NCI-H2029 treated with DMSO at 0.1 percent for 48 hours (cell line): ENCODE measurements at regions not wholly inside any gene's neighbourhood (a gene's known extent, or its start where the extent isn't known, plus 50 kb on each side); places are given as distances from the start of the nearest gene placed in this dataset.
"Not testable (repeated sequence)": the region's sequence is repeated elsewhere in the genome, so short reads cannot be mapped to it uniquely, and the experiment has no call there.

Source experiments
- DNase-seq: peaks from one replicate; lab custom pipeline; 2025; lab: John Stamatoyannopoulos, UW

DNA sequence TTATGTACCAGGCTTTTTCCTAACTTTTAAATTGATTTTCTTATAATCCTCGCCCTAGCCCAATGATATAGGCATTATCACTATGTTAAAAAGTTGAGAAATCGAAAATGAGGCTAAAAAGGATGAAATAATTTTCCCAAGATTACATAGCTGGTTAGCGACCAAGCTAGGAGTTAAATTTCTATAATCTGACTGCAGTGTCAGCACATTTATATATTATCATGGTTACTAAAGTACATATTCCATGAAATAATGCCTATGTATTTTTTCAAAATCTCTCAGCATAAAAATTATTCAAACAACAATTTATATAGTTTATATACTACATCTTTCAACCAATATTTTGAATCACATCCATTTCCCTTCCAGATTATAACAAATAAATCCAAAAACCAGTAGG is 317.3 kb upstream of the TFPI start:
- no peak for DNase-seq

DNA sequence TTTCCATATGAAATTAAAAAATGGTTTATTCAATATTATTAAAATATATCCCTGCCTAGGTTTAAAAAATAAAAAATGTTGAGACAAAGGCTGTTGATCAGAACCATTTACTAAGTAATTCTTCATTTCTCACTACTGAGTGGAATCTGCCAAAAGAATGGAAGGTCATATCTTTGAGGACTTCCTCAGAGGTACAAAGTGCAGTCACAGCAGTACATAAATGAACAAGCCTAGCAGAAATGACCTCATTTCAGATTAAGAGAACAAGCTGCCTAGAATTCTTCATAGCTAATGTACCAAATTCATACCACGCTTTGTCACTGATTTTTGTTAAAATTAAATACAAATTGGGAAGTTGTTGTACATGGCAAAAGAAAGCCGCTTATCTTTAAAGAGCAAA is 318.9 kb upstream of the TFPI start:
- DNase-seq = no peak

DNA sequence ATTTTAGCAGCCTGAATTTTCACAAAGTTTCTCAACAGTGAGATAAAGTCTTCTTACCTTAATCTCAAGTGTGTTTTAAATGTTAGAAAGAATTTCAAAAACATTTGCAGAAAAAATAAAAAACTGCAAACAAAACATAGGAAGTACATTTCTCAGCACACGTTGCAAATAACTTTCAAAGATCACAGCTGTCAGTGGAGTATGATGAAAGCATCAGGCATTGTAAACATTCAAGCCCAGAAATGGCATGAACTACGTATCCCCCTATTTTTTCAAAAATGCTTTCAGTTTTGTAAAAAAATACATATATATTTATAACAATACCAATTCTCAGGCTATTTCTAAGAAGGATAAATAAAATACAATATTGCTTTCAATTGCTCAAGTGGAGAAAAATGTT is 320.6 kb upstream of the TFPI start:
- DNase-seq = no peak

DNA sequence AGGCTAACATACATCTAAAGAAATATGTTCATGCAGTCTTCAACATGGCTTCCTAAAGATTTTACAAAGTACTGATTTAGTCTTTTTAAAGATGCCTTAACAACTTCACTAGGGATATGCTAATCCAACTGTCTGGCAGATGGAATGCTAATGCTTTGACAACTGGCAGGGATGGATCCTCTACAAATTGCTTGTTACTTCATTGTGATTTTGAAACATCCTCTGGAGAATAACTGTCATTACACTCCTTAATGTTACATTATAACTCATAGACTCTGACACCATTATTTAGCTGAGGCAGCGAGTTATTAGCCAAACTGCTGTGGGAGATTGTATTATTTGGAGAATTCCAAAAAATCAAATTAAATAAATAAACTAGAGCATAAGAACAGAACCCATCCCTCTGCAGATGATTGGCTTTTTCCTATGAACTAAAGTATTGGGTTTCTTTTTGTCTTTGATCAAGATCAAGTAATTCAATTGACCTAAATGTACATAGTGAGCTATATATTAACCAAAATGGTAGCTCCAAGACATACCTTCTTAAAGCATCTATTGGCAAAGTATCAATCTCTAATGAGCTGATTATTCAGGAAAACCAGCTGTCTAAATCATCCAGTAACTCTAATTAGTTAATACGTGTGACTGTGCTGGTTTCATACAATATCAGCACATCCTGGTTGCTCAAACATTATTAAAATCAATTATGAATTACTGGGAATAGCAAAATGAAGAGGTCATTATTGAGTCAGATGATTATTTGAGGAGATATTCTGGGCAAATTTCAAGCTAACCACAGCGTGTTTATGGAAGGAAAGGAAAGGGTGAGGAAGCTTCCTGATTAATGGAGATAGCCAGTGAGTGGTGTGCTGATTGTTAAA is 321.3 kb upstream of the TFPI start:
- no peak for DNase-seq

DNA sequence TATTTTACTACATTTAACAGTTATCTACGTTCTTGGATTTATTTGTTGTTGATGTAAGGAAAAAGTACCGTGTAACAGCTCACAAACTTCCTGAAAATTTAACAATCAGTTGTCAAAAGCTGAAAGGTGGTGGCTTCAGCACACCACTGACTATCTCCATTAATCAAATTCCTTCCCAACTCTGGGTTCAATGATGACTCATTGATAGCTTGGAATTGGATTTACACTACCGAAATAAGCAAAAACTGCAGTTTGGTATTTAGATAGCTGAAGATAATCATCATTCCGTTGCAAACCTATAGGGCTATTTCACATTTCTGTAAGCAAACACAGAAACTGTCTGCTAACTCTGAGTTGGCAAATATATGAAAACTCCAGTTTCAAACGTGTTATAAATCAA is 322.3 kb upstream of the TFPI start:
- DNase-seq = no peak

DNA sequence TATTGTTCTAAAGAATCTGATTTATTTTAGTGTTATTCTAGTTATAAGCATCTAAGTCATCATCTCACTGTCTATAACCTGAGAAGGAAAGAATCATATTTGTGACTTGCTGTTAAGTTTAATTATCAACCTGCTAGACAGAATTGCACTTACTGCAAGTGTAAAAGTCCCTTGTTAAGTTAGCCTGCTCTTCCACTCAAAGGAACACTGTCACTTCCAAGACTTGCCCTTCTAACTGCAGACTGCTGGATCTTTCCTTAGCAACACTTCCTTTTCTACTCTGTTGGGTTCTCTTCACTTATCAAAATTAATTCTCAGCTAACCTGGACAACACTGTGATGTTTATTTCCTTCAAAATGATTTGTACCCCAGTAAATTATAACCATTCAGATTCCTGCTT is 323.2 kb upstream of the TFPI start:
- no peak for DNase-seq

DNA sequence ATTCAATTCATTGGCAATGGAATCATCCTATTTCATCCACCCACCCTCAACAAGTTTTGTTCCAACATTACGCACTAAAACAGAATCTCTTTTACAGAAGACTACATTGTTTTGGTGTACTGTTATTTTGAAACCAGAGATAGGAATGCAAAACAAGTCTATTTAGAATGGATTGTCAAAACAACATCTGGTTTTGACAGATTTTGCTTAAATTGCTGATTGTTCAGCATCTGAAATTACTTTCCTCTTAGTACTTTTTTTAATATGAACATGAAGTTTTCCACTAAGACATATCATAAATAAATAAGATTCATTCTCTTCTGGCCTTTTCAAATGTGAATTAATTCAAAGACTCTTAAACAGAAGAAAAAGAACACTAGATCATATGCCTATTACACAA is 323.9 kb upstream of the TFPI start:
- no peak for DNase-seq

DNA sequence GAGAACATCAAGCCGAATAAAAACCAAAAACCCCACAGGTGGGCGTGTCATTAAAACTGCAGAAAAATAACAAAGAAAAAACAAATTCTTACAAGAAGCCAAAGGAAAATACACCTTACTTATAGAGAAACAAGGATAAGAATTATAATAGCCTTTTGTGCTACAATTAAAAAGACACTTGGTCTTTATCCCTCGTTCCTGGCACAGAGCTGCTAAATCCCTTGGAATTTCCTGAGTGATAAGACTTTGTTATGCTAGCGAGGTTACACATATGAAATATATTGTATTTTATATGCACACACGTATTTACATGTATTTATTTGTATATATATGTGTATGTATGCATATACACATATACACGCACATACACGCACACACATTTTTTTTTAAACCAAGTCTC is 325.3 kb upstream of the TFPI start:
- DNase-seq = no peak

DNA sequence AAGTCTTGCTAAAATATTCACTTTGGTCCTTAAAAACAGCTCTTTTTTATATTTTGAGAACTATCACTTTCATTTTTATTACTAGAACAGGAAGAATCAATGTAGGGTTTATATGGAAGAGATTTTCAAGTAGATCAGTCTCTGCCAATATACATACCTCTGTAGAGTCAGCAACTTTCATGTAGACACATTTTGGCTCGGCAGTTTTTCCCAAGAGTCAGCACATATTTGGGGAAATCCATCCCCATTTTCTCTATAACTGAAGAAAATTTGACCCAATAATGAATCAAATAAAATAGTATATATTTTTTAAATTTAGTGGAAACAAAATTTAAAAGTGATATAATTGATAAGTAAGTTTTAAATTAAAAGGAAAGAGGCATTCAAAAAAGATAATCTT is 329.8 kb upstream of the TFPI start:
- no peak for DNase-seq

DNA sequence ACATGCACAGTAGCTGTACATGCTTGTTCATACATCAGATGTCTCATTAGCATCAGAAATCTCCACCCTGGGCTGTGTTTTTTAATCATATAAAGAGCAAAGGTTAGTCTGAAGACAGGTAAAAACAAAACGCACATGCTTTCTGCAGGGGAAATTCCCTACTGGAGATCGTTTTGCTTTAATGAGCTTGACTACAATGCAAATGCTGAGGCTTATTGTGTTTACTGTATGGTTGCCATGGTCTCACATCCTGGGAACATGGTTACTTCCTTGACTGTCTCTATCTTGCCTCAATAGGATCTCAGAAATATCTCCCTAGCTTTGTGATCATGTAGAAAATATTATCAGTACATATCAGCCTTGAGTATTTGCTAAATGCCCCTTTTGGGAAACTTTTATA is 336.5 kb upstream of the TFPI start:
- no peak for DNase-seq

DNA sequence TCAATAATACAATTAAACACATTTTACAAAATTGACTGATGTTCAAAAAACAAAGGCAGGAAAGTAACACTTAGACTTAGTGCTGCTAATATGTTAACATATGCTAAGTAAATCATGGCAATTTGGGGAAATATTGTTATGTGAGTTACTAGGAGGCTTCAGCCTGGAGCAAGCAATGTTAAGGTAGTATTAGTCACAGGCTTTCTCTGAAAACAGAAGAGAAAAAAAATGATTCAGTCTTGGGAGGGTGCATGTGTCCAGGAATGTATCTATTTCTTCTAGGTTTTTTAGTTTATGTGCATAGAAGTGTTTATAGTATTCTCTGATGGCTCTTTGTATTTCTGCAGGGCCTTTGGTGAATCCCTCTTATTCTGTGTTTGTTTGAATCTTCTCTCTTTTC is 345.8 kb upstream of the TFPI start:
- no peak for DNase-seq

DNA sequence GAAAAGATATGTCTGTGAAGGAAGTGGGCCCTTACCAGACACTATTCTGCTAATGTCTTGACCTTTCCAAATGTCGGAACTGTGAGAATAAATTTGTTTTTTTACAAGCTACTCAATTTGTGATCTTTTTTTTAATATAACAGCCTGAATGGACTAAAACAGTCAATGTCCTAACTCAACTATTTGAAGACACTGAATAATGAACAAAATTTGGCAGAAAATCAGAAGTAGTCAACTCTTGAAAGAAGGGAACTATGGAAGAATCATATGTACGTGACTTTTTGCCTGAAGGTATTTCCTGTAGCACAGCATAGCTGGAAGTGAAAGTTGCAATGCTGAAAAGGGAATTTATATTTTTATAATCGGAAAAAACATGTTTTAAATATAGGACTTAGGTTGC is 351.8 kb upstream of the TFPI start:
- DNase-seq = no peak

DNA sequence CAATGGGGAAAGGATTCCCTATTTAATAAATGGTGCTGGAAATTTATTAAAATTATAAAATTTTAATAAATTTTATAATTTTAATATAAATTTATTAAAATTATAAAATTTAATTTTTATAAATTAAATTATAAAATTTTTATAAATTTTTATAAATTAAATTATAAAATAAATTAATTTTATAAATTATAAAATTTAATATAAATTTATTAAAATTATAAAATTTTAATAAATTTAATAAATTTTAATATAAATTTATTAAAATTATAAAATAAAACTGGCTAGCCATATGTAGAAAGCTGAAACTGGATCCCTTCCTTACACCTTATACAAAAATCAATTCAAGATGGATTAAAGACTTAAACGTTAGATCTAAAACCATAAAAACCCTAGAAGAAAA is 356.7 kb upstream of the TFPI start:
- DNase-seq = not testable (repeated sequence)

DNA sequence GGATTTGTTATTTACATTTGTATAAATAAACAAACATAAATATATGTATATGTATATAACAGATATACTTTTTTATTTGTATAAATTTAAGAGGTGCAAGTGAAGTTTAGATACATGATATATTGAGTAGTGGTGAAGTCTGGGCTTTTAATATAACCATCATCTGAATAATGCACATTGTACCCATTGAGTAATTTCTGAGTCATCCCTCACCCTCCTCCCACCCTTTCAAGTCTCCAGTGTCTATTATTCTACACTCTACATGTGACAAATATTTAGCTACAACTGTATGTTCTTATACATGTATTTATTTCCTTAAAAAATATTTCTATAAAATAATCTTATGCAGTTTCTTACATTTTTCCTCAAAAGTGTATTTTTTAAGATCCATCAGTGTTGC is 358.7 kb upstream of the TFPI start:
- no peak for DNase-seq

DNA sequence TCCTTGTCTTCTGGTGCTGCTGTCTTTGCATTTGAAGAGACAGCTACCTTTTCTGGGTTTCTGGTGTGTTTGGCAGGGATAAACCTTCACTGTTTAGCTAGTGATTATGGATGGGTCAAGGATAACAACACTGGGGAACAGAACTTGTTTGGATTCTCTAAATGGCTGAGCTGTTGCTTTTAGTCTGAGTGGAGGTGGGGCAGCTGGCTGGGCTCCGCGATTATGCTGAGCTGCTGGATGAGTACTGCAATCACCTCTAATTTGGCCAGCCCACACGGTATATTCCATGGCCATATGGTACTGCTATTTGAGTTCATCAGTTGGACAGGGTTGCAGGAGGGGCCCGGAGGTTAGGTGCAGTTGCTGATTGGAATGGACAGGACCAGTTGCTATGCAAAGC is 361.6 kb upstream of the TFPI start:
- no peak for DNase-seq

DNA sequence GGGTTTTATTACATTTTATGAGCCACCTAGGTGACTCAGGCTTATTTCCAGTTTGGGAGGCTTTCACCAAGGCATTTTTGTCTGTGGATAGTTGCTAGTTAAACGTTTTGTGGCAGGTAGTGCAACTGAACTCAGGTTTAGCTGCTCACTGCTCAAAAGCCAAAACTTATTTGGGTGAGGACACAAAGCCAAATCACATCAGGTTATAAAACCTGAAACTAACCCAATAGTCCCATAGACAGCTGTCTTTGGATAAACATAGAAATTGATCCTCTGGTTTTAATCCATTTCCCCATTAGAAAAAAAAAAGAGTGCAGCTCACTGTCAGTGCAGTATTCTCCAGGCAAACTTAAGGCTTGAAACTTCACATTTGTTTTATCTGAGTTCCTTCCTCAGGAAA is 362.6 kb upstream of the TFPI start:
- no peak for DNase-seq

DNA sequence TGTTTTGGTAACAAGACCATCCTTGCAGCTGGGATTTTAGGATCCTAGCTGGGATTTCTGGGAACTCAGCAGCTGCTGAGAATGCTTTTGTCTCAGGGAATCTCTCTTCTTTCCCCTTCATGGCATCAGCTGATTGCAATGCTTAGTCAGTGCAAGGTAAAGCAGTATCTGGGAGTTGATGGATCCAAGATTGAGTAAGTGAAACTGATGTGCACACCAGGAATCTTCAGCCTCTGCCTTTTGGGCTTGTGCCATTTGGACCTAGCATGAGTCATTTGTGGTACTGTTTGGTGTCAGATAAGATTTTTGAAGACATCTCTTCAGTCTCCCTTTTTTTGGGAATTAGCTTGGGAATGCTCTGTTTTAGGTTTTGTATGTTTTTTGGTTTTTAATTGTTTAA is 363.3 kb upstream of the TFPI start:
- DNase-seq = no peak

DNA sequence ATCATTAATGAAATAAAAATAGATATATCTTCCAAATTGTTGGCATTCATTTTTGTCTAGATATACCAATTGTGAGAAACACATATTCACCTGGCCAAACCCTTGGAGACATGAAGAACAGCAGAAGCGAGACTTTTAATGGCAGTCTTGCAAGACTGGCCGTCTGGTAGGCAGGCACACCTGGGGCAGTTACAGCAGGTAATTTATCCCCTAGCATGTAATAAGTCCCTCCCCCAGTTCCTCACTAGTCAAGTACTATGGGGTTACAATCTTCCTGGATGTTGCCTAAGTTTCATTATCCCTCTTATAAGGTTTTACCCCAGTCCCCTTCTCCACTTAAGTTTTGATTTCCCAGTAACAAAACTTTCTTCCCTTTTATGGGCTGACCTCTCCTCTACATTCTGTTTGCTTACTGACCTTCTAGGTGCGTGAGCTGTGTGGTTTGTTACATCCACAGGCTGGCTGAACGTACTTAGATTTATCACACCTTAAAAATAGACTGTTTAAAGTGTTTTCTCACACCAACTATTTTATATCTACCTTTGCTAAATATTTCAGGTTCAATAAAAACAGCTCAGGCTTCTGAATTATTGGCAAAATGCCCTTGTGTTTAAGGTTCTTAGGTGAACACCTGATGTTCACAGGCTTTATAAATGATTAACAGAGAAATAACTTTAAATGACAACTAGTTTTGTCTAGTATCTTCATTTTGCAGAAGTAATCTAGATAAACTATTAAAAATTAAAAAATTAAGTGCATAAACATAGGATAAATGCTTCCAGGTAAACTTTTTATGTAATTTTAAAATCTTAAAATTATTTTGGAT is 365.0 kb upstream of the TFPI start:
- no peak for DNase-seq

DNA sequence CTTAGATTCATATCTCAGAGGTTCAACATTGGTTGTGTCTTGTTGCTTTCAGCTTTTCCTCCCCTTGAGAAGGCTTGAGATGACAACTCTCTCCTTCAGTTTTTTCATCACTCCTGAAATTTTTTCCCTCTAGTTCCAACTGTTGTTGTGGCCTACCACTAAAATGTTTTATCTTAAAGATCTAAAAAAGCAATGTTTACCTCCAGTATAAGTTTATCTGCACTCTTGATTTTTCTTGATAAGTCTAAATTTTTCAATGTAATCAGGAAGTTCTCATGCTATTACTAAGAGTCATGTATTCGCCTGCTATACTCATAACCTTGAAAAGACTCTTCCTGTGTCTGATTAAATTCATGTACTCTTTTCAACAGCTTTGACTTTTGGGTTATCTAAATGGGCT is 366.3 kb upstream of the TFPI start:
- DNase-seq = no peak

DNA sequence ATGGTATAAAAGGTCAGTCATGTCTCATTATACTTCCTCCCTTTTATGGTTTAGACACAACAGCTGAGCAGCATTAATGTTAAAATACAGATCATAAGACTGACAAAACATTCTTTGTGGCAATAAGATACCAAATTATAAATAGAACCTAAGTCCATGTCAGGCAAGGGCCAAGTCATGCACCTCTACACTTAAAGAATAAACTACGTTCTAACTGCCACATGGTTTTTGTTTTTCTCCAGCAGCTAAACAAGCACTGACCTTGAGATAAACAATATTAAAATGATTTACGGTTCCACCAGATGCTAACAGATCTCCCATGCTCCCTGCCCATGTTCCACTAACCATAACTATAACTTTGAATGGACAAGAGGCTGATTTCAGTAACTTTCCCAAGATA is 368.6 kb upstream of the TFPI start:
- DNase-seq = no peak

DNA sequence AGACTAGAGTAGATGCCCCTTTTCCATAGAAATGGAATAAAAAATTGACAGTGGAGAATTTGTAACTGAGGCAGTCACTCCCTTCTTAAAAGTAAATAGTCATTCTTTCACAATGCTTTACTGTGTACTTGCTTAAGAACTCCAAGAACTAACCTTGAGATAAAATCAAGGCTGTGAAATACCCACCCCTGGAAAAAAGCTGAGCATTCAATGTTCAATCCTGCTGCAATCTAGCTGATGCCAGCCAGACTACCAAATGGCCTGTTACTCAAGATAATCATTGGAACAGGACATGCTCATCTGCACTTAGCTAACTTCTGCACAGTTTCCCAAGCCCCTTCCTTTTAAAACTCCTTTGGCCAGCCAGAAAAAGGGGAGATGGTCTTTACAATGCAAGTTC is 367.4 kb upstream of the GULP1 start:
- DNase-seq = no peak

DNA sequence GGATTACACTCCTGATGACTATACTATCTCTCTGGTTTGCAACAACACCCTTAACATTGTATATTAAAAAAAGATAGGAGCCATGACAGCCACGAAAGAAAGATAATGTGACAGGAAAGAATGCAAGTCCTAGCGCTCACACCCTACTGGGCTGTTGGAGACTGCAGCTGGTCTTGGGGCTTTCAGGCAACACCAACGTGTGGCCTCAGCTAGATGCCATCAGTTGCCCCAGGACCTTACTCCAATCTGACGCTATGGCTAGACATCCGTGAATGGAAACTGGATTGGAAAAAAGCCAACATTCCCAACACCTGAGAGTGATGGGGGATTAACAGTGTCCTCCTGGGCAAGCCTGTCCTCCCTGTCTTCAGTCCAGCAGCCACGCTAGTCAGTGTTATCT is 357.4 kb upstream of the GULP1 start:
- DNase-seq = no peak

DNA sequence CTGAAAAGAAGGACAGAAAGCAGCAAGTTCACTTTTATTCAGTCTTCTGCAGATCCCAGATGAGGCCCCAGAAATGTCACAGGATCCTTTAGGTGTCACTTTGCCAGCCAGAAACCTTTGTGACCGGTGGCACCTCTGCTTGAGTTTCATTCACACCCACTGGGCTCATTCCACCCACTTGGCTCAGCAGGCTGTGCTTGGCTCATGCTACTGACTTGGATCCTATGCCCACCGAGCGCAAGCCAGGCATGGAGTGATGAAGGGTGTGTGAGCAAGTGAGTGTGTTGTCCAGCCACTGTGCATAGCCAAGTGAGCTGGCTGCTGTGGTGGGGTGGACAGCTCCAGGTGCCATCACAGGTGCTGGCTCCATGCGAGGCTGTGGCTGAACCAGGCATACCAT is 357.0 kb upstream of the GULP1 start:
- DNase-seq = no peak

DNA sequence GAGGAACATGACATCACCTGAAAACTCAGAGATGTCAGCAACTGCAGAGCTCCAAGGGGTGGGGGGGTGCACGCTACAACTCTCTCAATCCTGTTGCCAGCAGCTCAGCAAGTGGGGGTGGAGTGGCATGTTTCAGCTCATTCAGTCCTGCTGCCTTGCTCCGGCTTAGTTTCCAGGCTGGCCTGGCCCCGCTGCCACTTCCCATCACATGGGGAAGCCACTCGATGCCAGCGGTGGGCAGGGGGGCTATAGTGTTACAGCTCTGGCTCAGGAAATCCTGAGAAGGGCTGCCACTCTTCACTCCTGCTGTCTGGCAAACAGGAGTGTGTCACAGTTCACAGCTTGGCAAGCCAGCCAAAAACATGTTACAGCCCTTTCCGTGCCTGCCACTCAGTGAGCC is 356.5 kb upstream of the GULP1 start:
- DNase-seq = no peak
